ENCODE measurements at regions not wholly inside any gene's neighbourhood (a gene's known extent, or its start where the extent isn't known, plus 50 kb on each side); places are given as distances from the start of the nearest gene placed in this dataset.
"Not testable (repeated sequence)": the region's sequence is repeated elsewhere in the genome, so short reads cannot be mapped to it uniquely, and the experiment has no call there.

DNA sequence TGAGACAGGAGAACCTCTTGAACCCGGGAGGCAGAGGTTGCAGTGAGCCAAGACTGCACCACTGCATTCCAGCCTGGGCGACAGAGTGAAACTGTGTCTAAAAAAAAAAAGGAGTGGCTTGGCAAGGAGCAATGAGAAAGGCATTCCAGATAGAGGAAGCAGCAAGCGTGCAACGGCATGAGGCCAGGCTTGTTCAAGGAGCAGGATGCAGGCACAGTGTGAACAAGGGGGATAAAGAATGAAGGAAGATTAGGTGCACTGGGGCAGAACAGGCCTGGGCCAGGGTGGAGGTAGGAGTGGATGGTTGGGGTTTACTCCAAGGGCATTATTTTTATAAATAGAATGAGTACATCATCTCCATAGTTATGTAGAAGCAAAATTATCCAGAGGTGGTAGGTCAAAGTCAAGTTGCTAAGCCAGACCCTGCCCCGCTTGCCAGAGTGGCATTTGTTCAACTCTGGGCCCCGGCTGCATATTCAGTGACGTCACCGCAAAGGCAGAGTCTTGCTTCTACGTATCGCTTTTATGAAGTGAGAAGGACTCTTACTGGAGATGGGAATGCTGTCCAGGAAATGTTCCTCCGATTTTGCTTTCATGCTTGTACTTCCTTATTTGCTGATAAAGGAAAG lies 100.2 kb downstream of the KATNIP start:
- TF ChIP-seq, protein P1, sequence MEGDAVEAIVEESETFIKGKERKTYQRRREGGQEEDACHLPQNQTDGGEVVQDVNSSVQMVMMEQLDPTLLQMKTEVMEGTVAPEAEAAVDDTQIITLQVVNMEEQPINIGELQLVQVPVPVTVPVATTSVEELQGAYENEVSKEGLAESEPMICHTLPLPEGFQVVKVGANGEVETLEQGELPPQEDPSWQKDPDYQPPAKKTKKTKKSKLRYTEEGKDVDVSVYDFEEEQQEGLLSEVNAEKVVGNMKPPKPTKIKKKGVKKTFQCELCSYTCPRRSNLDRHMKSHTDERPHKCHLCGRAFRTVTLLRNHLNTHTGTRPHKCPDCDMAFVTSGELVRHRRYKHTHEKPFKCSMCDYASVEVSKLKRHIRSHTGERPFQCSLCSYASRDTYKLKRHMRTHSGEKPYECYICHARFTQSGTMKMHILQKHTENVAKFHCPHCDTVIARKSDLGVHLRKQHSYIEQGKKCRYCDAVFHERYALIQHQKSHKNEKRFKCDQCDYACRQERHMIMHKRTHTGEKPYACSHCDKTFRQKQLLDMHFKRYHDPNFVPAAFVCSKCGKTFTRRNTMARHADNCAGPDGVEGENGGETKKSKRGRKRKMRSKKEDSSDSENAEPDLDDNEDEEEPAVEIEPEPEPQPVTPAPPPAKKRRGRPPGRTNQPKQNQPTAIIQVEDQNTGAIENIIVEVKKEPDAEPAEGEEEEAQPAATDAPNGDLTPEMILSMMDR (IDR thresholded peaks at IDR 0.05; ENCODE audit: extremely low read depth, missing control alignments), result no peak
- no peak for DNase-seq (ENCODE audit: low spot score)

DNA sequence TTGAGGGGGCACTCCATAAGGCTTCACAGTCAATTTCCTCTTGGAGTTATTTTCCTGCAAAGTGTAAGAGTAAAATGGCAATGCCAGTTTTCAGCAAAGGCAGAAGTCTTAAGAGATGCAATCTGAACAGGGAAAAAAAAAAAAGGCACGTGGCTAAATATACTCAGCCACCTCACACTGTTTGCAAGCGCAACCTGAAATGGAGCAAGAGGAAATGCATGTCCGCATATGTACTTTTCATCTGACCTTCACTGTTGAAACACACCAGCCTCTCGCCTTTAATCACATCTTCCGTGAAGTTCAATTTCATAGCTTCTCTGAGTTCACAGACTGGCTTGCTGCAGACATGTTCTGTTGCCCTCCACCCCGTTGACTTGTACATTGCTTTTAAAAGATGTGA lies 101.4 kb downstream of the KATNIP start:
- TF ChIP-seq, protein P1 (IDR thresholded peaks at IDR 0.05; ENCODE audit: extremely low read depth, missing control alignments), result no peak
- DNase-seq (ENCODE audit: low spot score), result no peak

DNA sequence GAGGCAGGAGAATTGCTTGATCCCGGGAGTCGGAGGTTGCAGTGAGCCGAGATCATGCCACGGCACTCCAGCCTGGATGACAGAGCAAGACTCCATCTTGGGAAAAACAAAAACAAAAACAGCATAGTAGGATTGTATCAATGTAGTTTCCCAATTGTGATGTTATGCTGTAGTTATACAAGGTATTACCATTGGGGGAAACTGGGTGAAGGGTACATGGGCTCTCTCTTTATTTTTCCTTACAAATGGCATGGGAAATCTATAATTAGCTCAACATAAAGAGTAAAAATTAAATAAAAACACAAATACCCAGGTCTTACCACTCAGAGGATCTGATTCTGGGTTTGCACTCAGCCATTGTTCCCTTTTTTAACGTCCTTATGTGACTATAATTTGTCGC lies 107.9 kb downstream of the KATNIP start:
- no peak for DNase-seq (ENCODE audit: low spot score)
- TF ChIP-seq, protein P1 (IDR thresholded peaks at IDR 0.05; ENCODE audit: extremely low read depth, missing control alignments), result no peak

DNA sequence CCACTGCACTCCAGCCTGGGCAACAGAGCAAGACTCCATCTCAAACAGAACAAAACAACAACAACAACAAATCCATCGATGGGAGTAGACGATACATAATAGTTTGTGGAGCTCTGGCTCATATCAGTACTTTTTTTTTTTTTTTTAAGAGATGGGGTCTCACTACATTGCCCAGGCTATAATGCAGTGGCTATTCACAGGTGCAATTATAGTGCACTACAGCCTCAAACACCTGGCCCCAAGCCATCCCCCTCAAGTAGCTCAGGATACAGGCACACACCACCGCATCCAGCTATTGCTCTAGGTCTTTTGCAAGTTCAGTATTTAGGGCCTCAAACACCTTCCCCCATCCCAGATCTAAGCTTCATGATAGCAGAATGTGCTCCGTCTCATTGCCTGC lies 110.6 kb downstream of the KATNIP start:
- TF ChIP-seq, protein P1 (IDR thresholded peaks at IDR 0.05; ENCODE audit: extremely low read depth, missing control alignments), result no peak
- no peak for DNase-seq (ENCODE audit: low spot score)

DNA sequence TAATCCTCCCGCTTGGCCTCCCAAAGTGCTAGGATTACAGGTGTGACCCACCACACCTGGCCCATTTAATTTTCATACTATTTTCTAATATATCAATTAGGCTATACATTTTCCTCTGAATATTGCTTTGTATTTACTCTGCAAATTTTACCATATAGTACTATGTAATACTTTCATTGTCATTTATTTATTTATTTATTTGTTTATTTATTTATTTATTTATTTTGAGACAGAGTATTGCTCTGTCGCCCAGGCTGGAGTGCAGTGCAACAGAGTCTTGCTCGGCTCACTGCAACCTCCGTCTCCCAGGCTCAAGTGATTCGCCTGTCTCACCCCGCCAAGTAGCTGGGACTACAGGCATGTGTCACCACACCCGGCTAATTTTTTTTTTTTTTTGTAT lies 113.3 kb downstream of the KATNIP start:
- not testable (repeated sequence) for DNase-seq (ENCODE audit: low spot score)

DNA sequence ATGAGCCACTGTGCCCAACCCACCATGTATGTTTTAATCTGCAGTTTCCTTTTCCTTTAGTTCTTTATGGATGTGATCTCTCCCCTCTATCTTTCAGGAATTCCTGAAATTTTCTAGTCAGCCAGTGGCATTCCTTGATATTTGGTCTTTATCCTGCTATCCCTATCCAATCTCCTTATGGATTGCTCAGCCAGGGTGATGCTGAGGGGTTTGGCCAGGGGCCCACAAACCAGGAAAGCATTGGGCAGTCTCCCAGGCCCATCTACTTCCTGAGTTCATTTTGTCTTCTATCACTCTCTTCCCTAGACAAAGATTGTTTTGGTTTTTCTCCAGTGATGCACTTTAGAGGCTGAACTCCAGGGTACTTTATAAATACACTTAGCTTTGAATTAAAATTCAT lies 115.9 kb downstream of the KATNIP start:
- TF ChIP-seq, protein P1 (IDR thresholded peaks at IDR 0.05; ENCODE audit: extremely low read depth, missing control alignments), result no peak
- no peak for DNase-seq (ENCODE audit: low spot score)

DNA sequence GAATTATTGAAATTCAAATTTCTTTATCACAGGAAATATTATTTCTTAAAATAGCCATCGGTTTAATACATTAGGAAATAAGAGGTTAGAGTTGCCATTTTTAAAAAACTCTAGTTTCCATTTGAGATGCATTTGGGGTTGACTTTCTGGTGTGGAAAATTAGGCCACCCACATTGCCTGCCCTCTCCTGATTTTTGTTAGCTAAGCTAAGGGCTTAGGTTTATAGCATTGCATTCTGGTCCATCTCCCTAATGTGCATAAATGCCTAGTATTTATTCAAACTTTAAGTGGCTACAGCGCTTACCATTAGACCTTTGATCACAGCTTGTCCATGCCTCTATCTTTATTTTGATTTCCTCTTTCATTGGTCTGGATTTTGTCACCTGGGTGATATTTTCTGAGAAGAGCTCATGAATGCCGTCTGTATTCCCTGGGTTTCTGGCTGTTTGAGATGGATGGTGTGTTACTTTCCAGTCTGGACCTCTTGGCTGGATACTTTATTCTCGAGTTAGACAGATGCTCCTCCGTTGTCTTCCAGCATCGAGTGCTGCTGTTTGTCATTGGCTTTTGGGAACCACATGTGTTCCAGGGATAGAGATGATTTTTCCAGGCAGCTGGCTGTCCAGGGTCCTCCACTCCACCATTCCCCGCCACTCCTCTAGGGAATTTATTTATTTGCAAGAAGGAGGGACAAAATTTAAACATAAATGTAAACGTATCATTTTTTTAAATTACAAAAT lies 120.3 kb downstream of the KATNIP start:
- TF ChIP-seq, protein P1 (IDR thresholded peaks at IDR 0.05; ENCODE audit: extremely low read depth, missing control alignments), result no peak
- no peak for DNase-seq (ENCODE audit: low spot score)

DNA sequence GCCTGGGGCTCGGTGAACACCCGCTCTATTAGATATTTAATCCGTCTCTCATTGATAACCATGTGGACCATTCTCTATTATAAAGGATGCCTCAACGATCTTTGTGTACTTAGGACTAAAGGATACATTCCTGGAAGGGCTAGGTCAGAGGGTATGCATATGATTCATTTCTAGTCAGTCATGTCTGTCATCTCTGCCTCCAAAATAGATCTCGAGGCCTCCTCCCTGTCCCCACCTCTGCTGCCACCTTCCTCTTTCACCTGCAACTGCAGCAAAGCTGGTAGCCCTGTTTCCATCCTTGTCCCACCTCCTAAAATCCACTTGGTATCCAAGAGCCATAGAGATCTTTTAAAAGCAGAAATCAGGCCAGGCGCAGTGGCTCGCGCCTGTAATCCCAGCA lies 121.5 kb downstream of the KATNIP start:
- TF ChIP-seq, protein P1 (IDR thresholded peaks at IDR 0.05; ENCODE audit: extremely low read depth, missing control alignments), result no peak
- DNase-seq (ENCODE audit: low spot score), result no peak
